GM21717 (cell line): ENCODE measurements at regions not wholly inside any gene's neighbourhood (a gene's known extent, or its start where the extent isn't known, plus 50 kb on each side); places are given as distances from the start of the nearest gene placed in this dataset.

Experiments
- ATAC-seq: cut with Tn5 transposase; IDR thresholded peaks from one replicate; pipeline ENCODE4 v1.9.1; 2021; ENCODE audit warnings: mild to moderate bottlenecking, moderate library complexity; ENCODE audit not compliant: unreplicated experiment

DNA sequence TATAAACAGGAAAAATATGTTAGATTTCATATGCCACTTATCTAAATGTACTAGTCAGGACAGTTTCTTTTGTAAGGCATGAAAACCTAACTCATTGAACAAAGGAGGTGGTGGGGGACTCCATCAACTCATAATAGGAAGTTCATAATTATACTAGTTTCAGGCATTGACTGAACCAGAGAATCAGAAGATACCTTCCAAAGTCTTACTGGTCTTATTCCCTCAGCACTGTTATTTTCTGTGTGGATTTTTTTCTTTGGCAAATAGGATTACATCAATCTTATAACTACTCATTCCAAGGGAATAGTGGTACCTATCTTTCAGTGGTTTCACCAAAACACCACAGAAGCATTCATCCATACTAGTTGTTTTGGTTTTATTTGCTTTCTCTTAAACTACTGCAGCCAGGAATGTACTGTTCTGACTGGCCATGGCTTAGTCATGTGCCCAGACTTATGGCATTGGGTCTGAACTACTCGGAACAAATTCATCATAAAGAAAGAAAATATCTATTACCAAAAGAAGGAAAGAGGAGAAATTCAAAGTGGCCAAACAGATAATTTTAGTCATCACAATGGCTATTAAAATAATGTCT lies 273.9 kb downstream of the ARAP2 start:
- peak; percentile 80 for ATAC-seq

- no peak for ATAC-seq
Measured at GRCh38 chr4:35972814-35973213, 271.5 kb downstream of the ARAP2 start.

DNA sequence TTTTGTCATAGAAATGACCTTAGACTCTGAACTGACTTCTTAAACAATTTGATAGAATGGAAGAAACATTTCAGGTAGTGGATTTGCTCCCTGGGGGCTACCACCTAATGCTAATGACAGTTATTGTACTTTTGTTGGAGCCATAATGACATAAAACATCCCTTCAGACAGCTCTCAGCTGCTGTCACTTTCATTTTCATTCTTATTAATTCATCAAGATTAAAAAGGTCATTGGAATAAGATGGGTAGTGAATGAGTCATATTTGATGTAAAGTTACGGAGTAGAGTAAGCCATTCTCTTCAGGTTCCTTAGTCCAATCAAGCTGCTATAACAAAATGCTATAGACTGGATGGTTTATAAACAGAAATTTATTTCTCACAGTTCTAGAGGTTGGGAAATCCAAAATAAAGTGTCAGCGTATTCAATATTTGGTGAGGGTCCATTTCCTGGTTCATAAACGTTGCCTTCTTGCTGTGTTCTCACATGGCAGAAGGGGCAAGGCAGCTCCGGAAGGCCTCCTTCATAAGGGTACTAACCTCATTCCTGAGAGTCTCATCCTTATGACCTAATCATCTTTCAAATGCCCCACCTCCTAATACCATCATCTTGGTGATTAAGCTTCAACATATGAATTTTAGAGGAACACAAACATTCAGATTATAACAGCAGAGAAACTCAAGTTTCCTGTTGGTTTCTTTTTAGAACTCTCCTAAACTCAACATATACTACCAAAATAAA lies 268.5 kb downstream of the ARAP2 start:
- ATAC-seq: no peak

DNA sequence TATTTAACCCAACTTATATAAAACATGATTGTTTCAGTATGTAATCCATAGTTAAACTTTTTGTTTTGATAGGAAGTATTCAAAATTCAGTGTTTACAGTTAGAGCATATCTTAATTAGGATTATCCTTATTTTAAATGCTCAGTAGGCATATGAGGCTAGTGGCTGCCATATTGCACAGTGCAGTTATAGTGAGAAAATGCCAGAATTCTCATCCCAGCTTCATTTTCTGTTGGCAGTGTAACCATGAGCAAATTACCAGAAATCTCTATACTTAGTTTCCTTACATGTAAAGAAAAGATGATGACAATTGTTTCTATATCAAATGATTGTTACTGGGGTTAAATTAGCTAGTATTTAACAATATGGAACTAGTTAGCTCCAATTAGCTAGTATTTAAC lies 265.8 kb downstream of the ARAP2 start:
- no peak for ATAC-seq

GRCh38 chr4:35982318-35982717 lies 262.0 kb downstream of the ARAP2 start:
- ATAC-seq: no peak

GRCh38 chr4:35986537-35986936 lies 257.8 kb downstream of the ARAP2 start:
- no peak for ATAC-seq

DNA sequence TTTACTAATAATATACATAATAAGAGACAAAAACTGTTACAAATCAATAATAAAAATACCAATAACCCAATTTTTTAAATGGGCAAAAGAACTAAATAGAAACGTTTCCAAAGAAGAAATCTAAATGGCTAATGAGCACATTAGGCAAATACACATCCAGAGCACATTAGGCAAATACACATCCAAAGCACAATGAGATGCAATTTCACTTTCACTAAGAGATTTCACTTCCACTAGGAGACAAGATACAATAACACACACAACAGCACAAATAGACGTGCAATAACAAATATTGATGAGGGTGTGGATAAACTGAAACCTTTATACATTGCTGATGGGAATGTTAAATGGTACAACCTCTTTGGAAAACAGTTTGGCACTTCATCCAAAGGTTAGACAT lies 250.7 kb downstream of the ARAP2 start:
- ATAC-seq: no peak

DNA sequence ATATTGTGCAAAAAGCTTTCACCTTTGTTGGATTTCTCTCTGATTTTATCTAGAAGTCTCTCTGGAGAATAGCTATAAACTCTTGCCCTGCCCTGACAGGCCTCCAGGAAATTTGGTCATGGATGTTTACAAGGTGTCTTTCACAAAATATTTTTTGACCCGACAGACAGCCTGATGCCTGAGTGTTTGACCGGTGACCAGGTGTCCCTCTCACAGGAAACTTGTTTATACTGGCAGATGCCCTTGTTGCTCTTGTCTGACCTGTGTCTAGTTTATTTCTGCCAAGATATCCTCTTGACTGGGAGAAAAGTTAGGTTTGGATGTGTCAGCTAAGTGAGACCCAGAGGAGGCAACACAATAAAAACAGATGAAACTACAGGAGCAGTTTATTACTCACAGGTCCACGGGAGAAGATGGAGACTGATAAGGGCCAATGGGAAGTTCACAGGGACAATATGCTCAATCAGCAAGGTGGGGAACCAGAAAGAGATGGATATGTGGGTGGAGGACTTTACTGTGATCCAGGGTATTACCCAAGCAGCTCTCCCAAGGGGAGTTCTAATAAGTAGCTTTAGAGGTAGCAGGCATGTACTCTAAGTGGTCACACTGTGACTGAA lies 243.3 kb downstream of the ARAP2 start:
- ATAC-seq: no peak

DNA sequence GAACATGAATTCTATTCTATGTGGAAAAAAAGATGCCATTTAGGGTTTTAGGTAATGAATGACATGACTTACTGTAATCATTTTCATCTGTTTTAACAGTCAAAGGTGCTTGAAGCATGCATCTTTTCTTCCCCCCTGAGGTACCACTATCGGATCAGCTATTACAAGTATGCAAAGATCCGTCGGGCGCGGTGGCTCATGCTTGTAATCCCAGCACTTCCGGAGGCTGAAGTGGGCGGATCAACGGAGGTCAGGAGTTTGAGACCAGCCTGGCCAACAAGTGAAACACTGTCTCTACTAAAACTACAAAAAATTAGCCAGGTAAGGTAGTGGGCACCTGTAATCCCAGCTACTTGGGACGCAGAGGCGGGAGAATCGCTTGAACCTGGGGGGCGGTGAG lies 241.3 kb downstream of the ARAP2 start:
- ATAC-seq: no peak

- ATAC-seq: no peak
Measured at GRCh38 chr4:36004204-36004851, 240.0 kb downstream of the ARAP2 start.

DNA sequence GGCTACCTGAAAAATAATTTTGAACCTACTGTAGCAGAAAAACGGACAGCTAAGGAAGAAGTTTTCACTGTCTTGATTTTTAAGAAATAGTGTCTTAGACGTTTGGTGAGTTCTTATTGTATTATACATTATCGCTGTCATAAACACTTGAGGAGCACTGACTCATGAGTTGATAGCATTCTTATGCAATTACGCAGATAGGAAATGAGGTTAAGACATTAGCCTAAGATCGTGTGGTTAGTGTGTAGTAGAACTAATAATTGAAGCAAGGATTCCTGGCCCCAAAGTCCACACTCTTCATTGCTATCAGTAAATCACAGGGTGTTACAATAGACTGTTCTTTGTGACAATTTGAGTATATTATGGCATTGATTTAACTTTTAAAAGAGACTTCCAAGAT lies 238.1 kb downstream of the ARAP2 start:
- no peak for ATAC-seq

DNA sequence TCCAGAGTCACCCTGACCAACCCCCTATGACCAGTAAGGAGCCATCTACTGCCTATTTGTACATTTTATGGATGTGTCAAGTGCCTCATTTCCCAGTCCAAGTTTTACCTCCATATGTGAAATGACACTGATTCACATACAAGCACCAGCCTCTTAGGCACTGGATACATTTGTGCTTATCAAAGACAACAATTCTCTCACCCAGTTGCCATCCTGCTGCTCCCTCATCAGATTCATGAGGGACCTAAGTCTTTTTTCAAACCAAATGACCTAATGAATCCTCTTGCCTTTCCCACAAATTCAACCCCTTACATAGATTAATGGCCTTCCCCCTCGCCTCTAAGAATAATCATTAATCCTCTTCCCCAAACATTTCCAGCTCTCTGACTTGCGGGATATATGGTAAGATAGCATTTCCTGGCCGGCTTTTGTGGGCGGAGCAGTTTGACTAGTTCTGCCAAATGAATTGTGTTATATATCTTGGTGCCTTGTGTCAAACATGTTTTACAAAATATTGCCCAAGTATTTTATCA lies 233.9 kb downstream of the ARAP2 start:
- ATAC-seq: no peak

DNA sequence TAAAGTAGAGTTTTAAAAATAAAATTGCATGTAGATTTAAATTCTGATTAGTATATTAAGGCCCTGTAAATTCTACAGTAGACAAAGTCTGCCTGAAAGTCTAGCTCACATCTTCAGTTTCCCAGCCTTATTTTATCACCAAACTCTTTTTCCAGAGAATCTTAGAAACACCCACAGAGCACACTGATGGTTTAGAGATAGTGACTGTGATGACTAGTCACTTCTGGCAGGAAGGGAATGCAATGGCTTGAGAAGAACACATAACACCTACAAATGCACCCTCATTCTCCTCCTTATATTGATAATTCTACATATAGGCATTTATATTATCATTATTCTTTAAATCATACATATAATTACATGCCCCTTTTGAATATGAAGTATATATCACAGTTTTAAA lies 232.9 kb downstream of the ARAP2 start:
- no peak for ATAC-seq

GRCh38 chr4:36012503-36012902 lies 231.8 kb downstream of the ARAP2 start:
- ATAC-seq: no peak

- ATAC-seq: no peak
Measured at GRCh38 chr4:36013206-36013605, 231.1 kb downstream of the ARAP2 start.
